Endothelial cell of umbilical vein (primary cell): ENCODE measurements at regions not wholly inside any gene's neighbourhood (a gene's known extent, or its start where the extent isn't known, plus 50 kb on each side); places are given as distances from the start of the nearest gene placed in this dataset.

Experiments used
- BruUV-seq: library from RNA; stranded (reverse); fragments of 400-500 nt; replicated peaks from 2 replicates; lab custom pipeline; 2021; lab: Mats Ljungman, UMichigan
- CTCF ChIA-PET: fragments of 300-600, 350-600 bp; sonication (Branson Sonifier 250); formaldehyde crosslinking; loops from one replicate; lab custom pipeline; 2021; ENCODE audit warnings: antibody characterized with exemption, inconsistent platforms; lab: Charles Lee
- POLR2A ChIA-PET: fragments of 300-600, 350-600 bp; sonication (Branson Sonifier 250); formaldehyde crosslinking; loops from one replicate; lab custom pipeline; 2021; ENCODE audit warnings: antibody characterized with exemption, inconsistent platforms; lab: Charles Lee
- DNase-seq: peaks from one replicate; pipeline ENCODE4 v3.0.0-alpha.2; 2011; ENCODE audit warnings: low read depth, low spot score
- FAIRE-seq: peaks from 2 replicates; lab custom pipeline; 2011; peaks lifted over from hg19 to GRCh38; lab: Jason Lieb, UNC
- H2AFZ ChIP-seq: 2 replicates; pipeline ENCODE4 v1.6.0; 2012; ENCODE audit warnings: low read depth, low read length, control low read depth, inconsistent platforms
- H3K27ac ChIP-seq: 2 replicates; pipeline ENCODE4 v1.5.1; 2011; ENCODE audit warnings: low read depth, mild to moderate bottlenecking, control low read depth, low read length, moderate library complexity; ENCODE audit not compliant: insufficient read depth
- H3K27me3 ChIP-seq, 2 experiments: 2 replicates each; pipeline versions ENCODE4 v1.6.0 to v1.6.1; 2011; ENCODE audit warnings: low read length in 2 of 2, mixed read lengths in 1 of 2; ENCODE audit not compliant: control insufficient read depth in 2 of 2, insufficient read depth in 2 of 2
- H3K36me3 ChIP-seq, 2 experiments: 2 replicates in 1 of 2; 3 replicates in 1 of 2; pipeline ENCODE4 v1.5.1; 2011; ENCODE audit warnings: low read length in 2 of 2, mild to moderate bottlenecking in 1 of 2, moderate library complexity in 1 of 2; ENCODE audit not compliant: control insufficient read depth in 2 of 2, insufficient read depth in 2 of 2; ENCODE audit errors: extremely low read depth in 1 of 2
- H3K4me1 ChIP-seq: 3 replicates; pipeline ENCODE4 v1.5.1; 2011; ENCODE audit warnings: mild to moderate bottlenecking, low read length; ENCODE audit not compliant: control insufficient read depth, insufficient read depth; ENCODE audit errors: extremely low read depth
- H3K4me2 ChIP-seq: 2 replicates; pipeline ENCODE4 v1.6.1; 2011; ENCODE audit warnings: low read length, control low read depth, mixed read lengths; ENCODE audit not compliant: insufficient read depth
- H3K4me3 ChIP-seq, 3 experiments: fragments of 200-600 bp in 1 of 3; sonication (generic), shearing (Covaris generic) in 1 of 3; replicated peaks in 1 of 3; 2 replicates each; pipeline ENCODE4 v1.5.1; 2011 to 2016; ENCODE audit warnings: control low read depth in 3 of 3, low read length in 3 of 3, mild to moderate bottlenecking in 2 of 3, inconsistent platforms in 1 of 3, low read depth in 1 of 3, moderate library complexity in 1 of 3; ENCODE audit not compliant: insufficient read depth in 1 of 3
- H3K79me2 ChIP-seq: 2 replicates; pipeline ENCODE4 v1.6.0; 2012; ENCODE audit warnings: low read length, inconsistent platforms; ENCODE audit not compliant: control insufficient read depth, insufficient read depth
- H3K9ac ChIP-seq: replicated peaks from 2 replicates; pipeline ENCODE3; 2011; ENCODE audit warnings: low read length, control low read depth; ENCODE audit not compliant: insufficient read depth; ENCODE audit errors: extremely low read depth
- H3K9me1 ChIP-seq: replicated peaks from 3 replicates; pipeline ENCODE4 v1.6.0; 2011; ENCODE audit warnings: mild to moderate bottlenecking, low read length; ENCODE audit not compliant: control insufficient read depth, insufficient read depth; ENCODE audit errors: extremely low read depth
- H3K9me3 ChIP-seq: replicated peaks from 2 replicates; pipeline ENCODE4 v1.5.1; 2012; ENCODE audit warnings: low read length, inconsistent platforms; ENCODE audit not compliant: control insufficient read depth, insufficient read depth
- H4K20me1 ChIP-seq: replicated peaks from 2 replicates; pipeline ENCODE3; 2011; ENCODE audit warnings: mild to moderate bottlenecking, low read length; ENCODE audit not compliant: control insufficient read depth, insufficient read depth; ENCODE audit errors: extremely low read depth
- CTCF ChIP-seq, 2 donors: IDR thresholded peaks; 1 replicate in 1 of 2; 2 replicates in 1 of 2; pipeline ENCODE4 v1.5.1; 2011; ENCODE audit warnings: low read length in 2 of 2, mild to moderate bottlenecking in 2 of 2, moderate library complexity in 2 of 2, control low read depth in 1 of 2, inconsistent platforms in 1 of 2, low read depth in 1 of 2; ENCODE audit not compliant: insufficient read depth in 1 of 2; ENCODE audit errors: extremely low read depth in 1 of 2
- EZH2 ChIP-seq: IDR thresholded peaks from 2 replicates; pipeline ENCODE4 v1.6.1; 2012; ENCODE audit warnings: borderline replicate concordance, low read depth, mild to moderate bottlenecking, moderate library complexity, low read length, inconsistent platforms; ENCODE audit not compliant: severe bottlenecking
- FOS ChIP-seq: IDR thresholded peaks from 2 replicates; pipeline ENCODE4 v1.6.1; 2011; ENCODE audit warnings: mild to moderate bottlenecking, low read length, moderate library complexity, borderline replicate concordance; ENCODE audit not compliant: insufficient read depth
- GATA2 ChIP-seq: IDR thresholded peaks from 2 replicates; pipeline ENCODE4 v1.7.0; 2011; ENCODE audit warnings: low read depth, mild to moderate bottlenecking, moderate library complexity, mixed read lengths, low read length; ENCODE audit not compliant: insufficient read length, insufficient read depth
- JUN ChIP-seq: IDR thresholded peaks from 2 replicates; pipeline ENCODE4 v1.6.1; 2011; ENCODE audit warnings: borderline replicate concordance, low read depth; ENCODE audit not compliant: insufficient read length, insufficient read depth
- MAX ChIP-seq: IDR thresholded peaks from 2 replicates; pipeline ENCODE4 v1.6.1; 2011; ENCODE audit not compliant: insufficient read depth, insufficient read length
- MYC ChIP-seq: IDR thresholded peaks from one replicate; pipeline ENCODE4 v1.6.1; 2011; ENCODE audit warnings: mild to moderate bottlenecking, low read depth, low read length
- POLR2A ChIP-seq: IDR thresholded peaks from 2 replicates; pipeline ENCODE4 v1.6.1; 2012; ENCODE audit warnings: low read depth, mild to moderate bottlenecking, control low read depth, low read length
- POLR2AphosphoS5 ChIP-seq: IDR thresholded peaks from 2 replicates; pipeline ENCODE4 v1.6.1; 2012; ENCODE audit warnings: low read depth, mild to moderate bottlenecking, control low read depth, low read length, moderate library complexity; ENCODE audit not compliant: insufficient read depth
- dilution Hi-C: fragments of 300-500 bp; cut with MboI; formaldehyde crosslinking; loops from one replicate; pipeline ENCODE4 v1.15.0; 2019; ENCODE audit warnings: low sequenced_read_pairs; ENCODE audit not compliant: extremely low pct_ligation_motif_present
- intact Hi-C: fragments of 100-400 bp; cut with micrococcal nuclease; formaldehyde crosslinking; loops from one replicate; pipeline ENCODE4 v1.10.0; 2022

- Histone ChIP-seq H3K9ac (no peak overlapping the region), H3K79me2 (no peaks in the 10 kb centered on the region), H3K36me3 (no peaks in the 10 kb centered on the region), H3K9me3 (no peaks in the 10 kb centered on the region), H3K9me1 (no peaks in the 10 kb centered on the region), H3K27ac (no peak overlapping the region), H4K20me1 (no peaks in the 10 kb centered on the region), H3K4me3 (no peak overlapping the region), H3K4me1 (no peaks in the 10 kb centered on the region), H3K27me3 (no peaks in the 10 kb centered on the region), H3K4me2 (no peak overlapping the region), H2AFZ (no peak overlapping the region)
- CTCF ChIA-PET, result no interaction called here
- no TSS peak for BruUV-seq
- no peak for DNase-seq
- dilution Hi-C loops (no loop called here), intact Hi-C loops (no loop called here)
- TF ChIP-seq FOS (no peak), POLR2AphosphoS5 (no peak), GATA2 (no peak), JUN (no peak), POLR2A (no peak), EZH2 (no peak), MAX (no peak), CTCF (IDR thresholded peaks at IDR 0.05; ENCODE audit: extremely low read depth in 1 of 2, insufficient read depth in 1 of 2, low read depth in 1 of 2, low read length in 2 of 2) (no peak), MYC (no peak)
- no peak for FAIRE-seq
- POLR2A ChIA-PET, result no interaction called here
Measured at GRCh38 chr12:131618701-131619100, 92.2 kb upstream of the SFSWAP start.
